Astrocyte of the spinal cord (primary cell): ENCODE measurements at regions not wholly inside any gene's neighbourhood (a gene's known extent, or its start where the extent isn't known, plus 50 kb on each side); places are given as distances from the start of the nearest gene placed in this dataset.

ENCODE experiments used
- DNase-seq: peaks from one replicate; pipeline ENCODE4 v3.0.0; 2011; ENCODE audit warnings: low read depth, low spot score
- H3K4me3 ChIP-seq: 2 replicates; pipeline ENCODE4 v1.5.1; 2011; ENCODE audit warnings: low read depth, mild to moderate bottlenecking, low read length, moderate library complexity
- in situ Hi-C: cut with HindIII; loops from 2 replicates; pipeline ENCODE4 v1.10.0; 2017; ENCODE audit warnings: low sequenced_read_pairs
- TF ChIP-seq, protein P1 (sequence below): IDR thresholded peaks from 2 replicates; pipeline ENCODE4 v1.5.1; 2012; ENCODE audit warnings: low read depth, mild to moderate bottlenecking, low read length, inconsistent platforms

- no peak for DNase-seq
- in situ Hi-C loops, result no loop called here
- TF ChIP-seq, protein P1, sequence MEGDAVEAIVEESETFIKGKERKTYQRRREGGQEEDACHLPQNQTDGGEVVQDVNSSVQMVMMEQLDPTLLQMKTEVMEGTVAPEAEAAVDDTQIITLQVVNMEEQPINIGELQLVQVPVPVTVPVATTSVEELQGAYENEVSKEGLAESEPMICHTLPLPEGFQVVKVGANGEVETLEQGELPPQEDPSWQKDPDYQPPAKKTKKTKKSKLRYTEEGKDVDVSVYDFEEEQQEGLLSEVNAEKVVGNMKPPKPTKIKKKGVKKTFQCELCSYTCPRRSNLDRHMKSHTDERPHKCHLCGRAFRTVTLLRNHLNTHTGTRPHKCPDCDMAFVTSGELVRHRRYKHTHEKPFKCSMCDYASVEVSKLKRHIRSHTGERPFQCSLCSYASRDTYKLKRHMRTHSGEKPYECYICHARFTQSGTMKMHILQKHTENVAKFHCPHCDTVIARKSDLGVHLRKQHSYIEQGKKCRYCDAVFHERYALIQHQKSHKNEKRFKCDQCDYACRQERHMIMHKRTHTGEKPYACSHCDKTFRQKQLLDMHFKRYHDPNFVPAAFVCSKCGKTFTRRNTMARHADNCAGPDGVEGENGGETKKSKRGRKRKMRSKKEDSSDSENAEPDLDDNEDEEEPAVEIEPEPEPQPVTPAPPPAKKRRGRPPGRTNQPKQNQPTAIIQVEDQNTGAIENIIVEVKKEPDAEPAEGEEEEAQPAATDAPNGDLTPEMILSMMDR, result no peak
- H3K4me3 ChIP-seq, result no peak overlapping the region
Observed at GRCh38 chr7:14065286-14065685, 75.8 kb upstream of the ETV1 start.

- no peak for DNase-seq
- in situ Hi-C loops, result no loop called here
- TF ChIP-seq, protein P1, result no peak
- H3K4me3 ChIP-seq, result no peak overlapping the region
Observed at GRCh38 chr7:14055813-14056212, 66.3 kb upstream of the ETV1 start.

DNA sequence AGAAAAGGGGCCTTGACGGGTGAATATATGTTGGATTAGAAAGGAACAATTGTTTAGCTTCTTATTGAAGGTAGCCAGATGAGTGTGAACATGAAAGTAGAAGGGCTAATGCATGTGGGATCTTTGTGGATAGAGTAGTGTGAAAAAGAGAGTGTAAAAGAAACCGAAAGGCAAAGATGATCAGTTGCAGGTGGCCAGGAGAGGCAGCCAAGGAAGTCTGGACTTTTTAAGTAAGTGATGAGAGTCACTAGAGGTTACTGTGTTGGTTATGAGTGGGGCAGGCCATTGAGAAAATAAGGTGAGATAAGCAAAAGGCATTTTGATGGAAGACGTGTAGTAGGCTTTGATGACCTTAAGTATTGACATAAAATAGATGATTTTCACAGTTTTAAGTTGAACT lies 64.7 kb upstream of the ETV1 start:
- no peak overlapping the region for H3K4me3 ChIP-seq
- TF ChIP-seq, protein P1, result no peak
- DNase-seq, result no peak
- in situ Hi-C loops, result no loop called here

DNA sequence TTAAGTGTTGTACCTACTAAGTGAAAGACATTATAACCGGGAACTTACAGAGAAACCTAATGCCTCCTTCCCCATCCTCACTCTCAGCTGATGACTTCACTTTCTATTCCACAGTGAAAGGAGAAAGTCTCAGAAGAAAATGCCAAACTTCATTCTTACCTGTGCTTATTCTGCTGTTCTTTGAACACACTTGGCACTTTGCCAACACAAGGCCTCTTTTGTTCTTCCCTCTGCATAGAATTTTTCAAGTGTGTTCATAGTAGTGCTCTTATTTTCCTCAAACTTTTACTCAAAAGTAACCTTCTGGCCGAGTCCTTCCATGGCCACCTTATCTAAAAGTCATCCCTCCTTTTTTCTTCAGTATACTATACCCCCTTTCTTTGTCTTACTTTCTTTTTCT lies 59.4 kb upstream of the ETV1 start:
- H3K4me3 ChIP-seq, result no peak overlapping the region
- TF ChIP-seq, protein P1, result no peak
- DNase-seq, result no peak
- in situ Hi-C loops, result no loop called here

DNA sequence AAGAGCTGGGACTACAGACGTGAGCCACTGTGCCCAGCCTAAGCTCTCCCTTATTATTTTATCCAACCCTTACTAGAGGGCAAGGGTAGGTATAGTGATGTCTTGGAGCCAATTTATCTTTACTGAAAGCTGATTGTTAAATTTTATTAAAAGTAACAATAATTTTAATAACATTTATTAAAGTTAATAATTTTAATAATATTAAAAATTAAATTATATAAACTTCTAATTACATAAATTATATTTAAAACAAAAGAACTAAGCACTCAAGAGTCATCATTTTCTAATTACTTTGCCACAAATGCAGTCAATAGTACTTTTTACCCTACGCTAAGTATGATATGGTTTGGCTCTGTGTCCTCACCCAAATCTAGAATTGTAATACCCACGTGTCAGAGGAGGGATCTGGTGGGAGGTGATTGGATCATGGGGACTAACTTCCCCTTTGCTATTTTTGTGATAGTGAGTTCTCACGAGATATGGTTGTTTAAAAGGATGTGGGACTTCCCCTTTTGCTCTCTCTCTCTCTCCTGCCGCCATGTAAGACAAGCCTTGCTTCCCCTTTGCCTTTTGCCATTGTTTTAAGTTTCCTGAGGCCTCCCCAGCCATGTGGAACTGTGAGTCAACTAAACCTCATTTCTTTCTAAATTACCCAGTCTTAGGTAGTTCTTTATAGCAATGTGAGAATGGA lies 58.4 kb upstream of the ETV1 start:
- in situ Hi-C loops, result no loop called here
- no peak overlapping the region for H3K4me3 ChIP-seq
- DNase-seq, result no peak
- TF ChIP-seq, protein P1, result no peak

DNA sequence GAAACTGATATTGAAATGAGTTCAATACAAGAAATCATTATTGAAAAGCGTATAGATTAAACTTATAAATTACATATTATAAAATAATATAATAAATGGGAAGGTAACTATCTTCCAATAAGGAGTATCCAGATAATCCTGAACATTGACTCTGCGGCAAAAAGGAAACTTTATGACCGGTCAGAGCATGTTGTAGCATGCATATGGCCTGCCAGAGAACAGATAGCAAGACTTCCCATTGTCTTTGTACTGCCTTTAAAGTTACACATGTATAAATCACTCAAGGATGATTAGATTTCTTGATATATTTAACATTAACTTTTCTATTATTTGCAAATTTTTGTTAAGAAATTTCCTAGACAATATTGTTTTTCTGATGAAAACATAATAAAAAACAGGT lies 56.2 kb upstream of the ETV1 start:
- no peak overlapping the region for H3K4me3 ChIP-seq
- TF ChIP-seq, protein P1, result no peak
- in situ Hi-C loops, result no loop called here
- DNase-seq, result no peak
